GM13977 (cell line): ENCODE measurements at regions not wholly inside any gene's neighbourhood (a gene's known extent, or its start where the extent isn't known, plus 50 kb on each side); places are given as distances from the start of the nearest gene placed in this dataset.

Source experiments
- DNase-seq: peaks from one replicate; pipeline ENCODE4 v3.0.0; 2012; ENCODE audit warnings: low spot score
- CTCF ChIP-seq: IDR thresholded peaks from 2 replicates; pipeline ENCODE4 v1.5.1; 2012; ENCODE audit warnings: mild to moderate bottlenecking, control low read depth; ENCODE audit not compliant: insufficient read depth; ENCODE audit errors: extremely low read depth, missing control alignments
- in situ Hi-C: fragments of 300-500 bp; cut with MboI; formaldehyde crosslinking; loops from one replicate; pipeline ENCODE4 v1.12.0; 2022; ENCODE audit warnings: low sequenced_read_pairs, low pct_unique_long_range_greater_than_20kb, mixed read lengths, inconsistent platforms; ENCODE audit not compliant: unreplicated experiment

- TF ChIP-seq CTCF, result no peak
- in situ Hi-C loops, result no loop called here
- no peak for DNase-seq
Observed at GRCh38 chr14:65257425-65257824, 155.1 kb upstream of the FUT8 start.

- no peak for DNase-seq
- in situ Hi-C loops, result no loop called here
- TF ChIP-seq CTCF, result no peak
Observed at GRCh38 chr14:65258391-65258790, 154.1 kb upstream of the FUT8 start.

- DNase-seq, result no peak
- no peak for TF ChIP-seq CTCF
- in situ Hi-C loops, result no loop called here
Observed at GRCh38 chr14:65259000-65259399, 153.5 kb upstream of the FUT8 start.

GRCh38 chr14:65260786-65261185, 151.7 kb upstream of the FUT8 start:
- in situ Hi-C loops, result no loop called here
- TF ChIP-seq CTCF, result no peak
- no peak for DNase-seq

GRCh38 chr14:65261425-65261920, 151.1 kb upstream of the FUT8 start:
- in situ Hi-C loops, result no loop called here
- no peak for TF ChIP-seq CTCF
- DNase-seq, result no peak

GRCh38 chr14:65261946-65262345, 150.6 kb upstream of the FUT8 start:
- no peak for DNase-seq
- in situ Hi-C loops, result no loop called here
- no peak for TF ChIP-seq CTCF

GRCh38 chr14:65263177-65263788, 149.2 kb upstream of the FUT8 start:
- no peak for DNase-seq
- no peak for TF ChIP-seq CTCF
- in situ Hi-C loops, result no loop called here
